WTC11 (cell line): ENCODE measurements at regions not wholly inside any gene's neighbourhood (a gene's known extent, or its start where the extent isn't known, plus 50 kb on each side); places are given as distances from the start of the nearest gene placed in this dataset.

Source experiments
- ATAC-seq: fragments of 200-7000 bp; cut with Tn5 transposase; 2 replicates; pipeline ENCODE4 v1.10.0; 2021; ENCODE audit warnings: mild to moderate bottlenecking, moderate library complexity
- CTCF ChIA-PET: fragments of 300-600 bp; sonication (Branson Sonifier 250); formaldehyde crosslinking; loops from one replicate; lab custom pipeline; 2021; ENCODE audit warnings: antibody characterized with exemption; lab: Charles Lee
- POLR2A ChIA-PET: fragments of 350-600 bp; sonication (Branson Sonifier 250); formaldehyde crosslinking; loops from one replicate; lab custom pipeline; 2021; ENCODE audit warnings: antibody characterized with exemption; lab: Charles Lee
- DNase-seq: peaks from one replicate; pipeline ENCODE4 v3.0.0; 2021; ENCODE audit warnings: low spot score
- H3K27ac Mint-ChIP-seq: 2 replicates; pipeline ENCODE4 v1.8.0; 2021; ENCODE audit warnings: mixed read lengths
- H3K27me3 Mint-ChIP-seq: 2 replicates; pipeline ENCODE4 v1.8.0; 2021; ENCODE audit warnings: low read depth, mild to moderate bottlenecking, moderate library complexity, mixed read lengths
- H3K36me3 Mint-ChIP-seq: 2 replicates; pipeline ENCODE4 v1.8.0; 2021; ENCODE audit warnings: mixed read lengths
- H3K4me1 Mint-ChIP-seq: 2 replicates; pipeline ENCODE4 v1.8.0; 2022; ENCODE audit warnings: mixed read lengths
- H3K4me3 Mint-ChIP-seq: 2 replicates; pipeline ENCODE4 v1.8.0; 2021; ENCODE audit warnings: mild to moderate bottlenecking, moderate library complexity, mixed read lengths
- H3K9me3 Mint-ChIP-seq: 2 replicates; pipeline ENCODE4 v1.8.0; 2021; ENCODE audit warnings: mixed read lengths
- EMX1 ChIP-seq: fragments of 250-450 bp; sonication (Bioruptor Pico); IDR thresholded peaks from 2 replicates; pipeline ENCODE4 v1.8.0; 2021; ENCODE audit warnings: mild to moderate bottlenecking
- FOXP1 ChIP-seq: sonication (generic); formaldehyde crosslinking; IDR thresholded peaks from 2 replicates; pipeline ENCODE4 v1.8.0; 2022; ENCODE audit warnings: missing genetic modification reagents, mild to moderate bottlenecking, moderate library complexity, borderline replicate concordance
- JAZF1 ChIP-seq: fragments of 250-450 bp; sonication (Bioruptor Pico); IDR thresholded peaks from 2 replicates; pipeline ENCODE4 v1.9.0; 2021; ENCODE audit warnings: moderate library complexity, mild to moderate bottlenecking, inconsistent platforms
- MXD4 ChIP-seq: fragments of 250-450 bp; sonication (Bioruptor Pico); IDR thresholded peaks from 2 replicates; pipeline ENCODE4 v1.8.0; 2021; ENCODE audit warnings: mild to moderate bottlenecking, moderate library complexity, borderline replicate concordance
- NFYB ChIP-seq: sonication (generic); formaldehyde crosslinking; conservative IDR thresholded peaks from 2 replicates; pipeline ENCODE4 v1.8.0; 2022; ENCODE audit warnings: low read depth, missing genetic modification reagents
- PRRX2 ChIP-seq: fragments of 250-450 bp; sonication (Bioruptor Pico); IDR thresholded peaks from 2 replicates; pipeline ENCODE4 v1.8.0; 2021; ENCODE audit warnings: mild to moderate bottlenecking
- USF2 ChIP-seq: sonication (generic); formaldehyde crosslinking; IDR thresholded peaks from 2 replicates; pipeline ENCODE4 v1.8.1; 2023; ENCODE audit warnings: mild to moderate bottlenecking, missing genetic modification reagents, moderate library complexity
- ZNF425 ChIP-seq: fragments of 250-450 bp; sonication (Bioruptor Pico); conservative IDR thresholded peaks from 2 replicates; pipeline ENCODE4 v1.9.0; 2021; ENCODE audit warnings: mild to moderate bottlenecking
- ZNF532 ChIP-seq: fragments of 250-450 bp; sonication (Bioruptor Pico); IDR thresholded peaks from 2 replicates; pipeline ENCODE4 v1.9.0; 2021; ENCODE audit warnings: mild to moderate bottlenecking, borderline replicate concordance
- TF ChIP-seq, protein P1 (sequence below): fragments of 250-450 bp; sonication (Bioruptor Pico); IDR thresholded peaks from 2 replicates; pipeline ENCODE4 v1.8.0; 2021; ENCODE audit warnings: mild to moderate bottlenecking
- TF ChIP-seq, protein P2 (sequence below): sonication (generic); formaldehyde crosslinking; IDR thresholded peaks from 2 replicates; pipeline ENCODE4 v1.8.0; 2023; ENCODE audit warnings: mild to moderate bottlenecking, missing genetic modification reagents
- TF ChIP-seq, protein P3 (sequence below): sonication (generic); formaldehyde crosslinking; IDR thresholded peaks from 2 replicates; pipeline ENCODE4 v1.8.0; 2022; ENCODE audit warnings: mild to moderate bottlenecking, missing genetic modification reagents
- TF ChIP-seq, protein P4 (sequence below): sonication (generic); formaldehyde crosslinking; IDR thresholded peaks from 2 replicates; pipeline ENCODE4 v1.8.1; 2022; ENCODE audit warnings: low read depth, missing genetic modification reagents, borderline replicate concordance
- TF ChIP-seq, protein P5 (sequence below): sonication (generic); formaldehyde crosslinking; IDR thresholded peaks from 2 replicates; pipeline ENCODE4 v1.8.1; 2022; ENCODE audit warnings: mild to moderate bottlenecking, moderate library complexity, missing genetic modification reagents

DNA sequence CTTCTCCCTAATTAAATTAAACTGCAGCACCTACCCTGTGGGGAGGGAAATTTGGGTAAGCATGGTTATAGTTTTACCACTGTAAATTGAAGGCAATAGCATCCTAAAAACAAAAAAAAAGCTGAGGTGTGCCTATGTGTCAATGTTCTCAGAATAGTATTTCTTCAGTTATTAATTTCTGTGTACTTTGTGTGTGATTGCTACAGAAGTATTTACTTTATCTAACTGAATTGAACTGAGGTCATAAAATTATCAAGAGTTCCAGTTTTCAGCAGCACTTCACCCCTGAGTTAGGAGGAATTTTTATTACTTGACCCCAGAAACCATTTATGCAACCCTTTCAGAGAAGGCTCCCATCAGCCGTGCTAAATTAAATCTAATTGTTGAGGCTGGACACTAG lies 333.6 kb upstream of the ALCAM start (continued):
- TF ChIP-seq PRRX2 (no peak), MXD4 (CRISPR knock-in tag) (no peak), JAZF1 (CRISPR knock-in tag) (no peak), EMX1 (CRISPR knock-in tag) (no peak)
- TF ChIP-seq, protein P1, sequence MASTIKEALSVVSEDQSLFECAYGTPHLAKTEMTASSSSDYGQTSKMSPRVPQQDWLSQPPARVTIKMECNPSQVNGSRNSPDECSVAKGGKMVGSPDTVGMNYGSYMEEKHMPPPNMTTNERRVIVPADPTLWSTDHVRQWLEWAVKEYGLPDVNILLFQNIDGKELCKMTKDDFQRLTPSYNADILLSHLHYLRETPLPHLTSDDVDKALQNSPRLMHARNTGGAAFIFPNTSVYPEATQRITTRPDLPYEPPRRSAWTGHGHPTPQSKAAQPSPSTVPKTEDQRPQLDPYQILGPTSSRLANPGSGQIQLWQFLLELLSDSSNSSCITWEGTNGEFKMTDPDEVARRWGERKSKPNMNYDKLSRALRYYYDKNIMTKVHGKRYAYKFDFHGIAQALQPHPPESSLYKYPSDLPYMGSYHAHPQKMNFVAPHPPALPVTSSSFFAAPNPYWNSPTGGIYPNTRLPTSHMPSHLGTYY, result no peak
- TF ChIP-seq, protein P2, sequence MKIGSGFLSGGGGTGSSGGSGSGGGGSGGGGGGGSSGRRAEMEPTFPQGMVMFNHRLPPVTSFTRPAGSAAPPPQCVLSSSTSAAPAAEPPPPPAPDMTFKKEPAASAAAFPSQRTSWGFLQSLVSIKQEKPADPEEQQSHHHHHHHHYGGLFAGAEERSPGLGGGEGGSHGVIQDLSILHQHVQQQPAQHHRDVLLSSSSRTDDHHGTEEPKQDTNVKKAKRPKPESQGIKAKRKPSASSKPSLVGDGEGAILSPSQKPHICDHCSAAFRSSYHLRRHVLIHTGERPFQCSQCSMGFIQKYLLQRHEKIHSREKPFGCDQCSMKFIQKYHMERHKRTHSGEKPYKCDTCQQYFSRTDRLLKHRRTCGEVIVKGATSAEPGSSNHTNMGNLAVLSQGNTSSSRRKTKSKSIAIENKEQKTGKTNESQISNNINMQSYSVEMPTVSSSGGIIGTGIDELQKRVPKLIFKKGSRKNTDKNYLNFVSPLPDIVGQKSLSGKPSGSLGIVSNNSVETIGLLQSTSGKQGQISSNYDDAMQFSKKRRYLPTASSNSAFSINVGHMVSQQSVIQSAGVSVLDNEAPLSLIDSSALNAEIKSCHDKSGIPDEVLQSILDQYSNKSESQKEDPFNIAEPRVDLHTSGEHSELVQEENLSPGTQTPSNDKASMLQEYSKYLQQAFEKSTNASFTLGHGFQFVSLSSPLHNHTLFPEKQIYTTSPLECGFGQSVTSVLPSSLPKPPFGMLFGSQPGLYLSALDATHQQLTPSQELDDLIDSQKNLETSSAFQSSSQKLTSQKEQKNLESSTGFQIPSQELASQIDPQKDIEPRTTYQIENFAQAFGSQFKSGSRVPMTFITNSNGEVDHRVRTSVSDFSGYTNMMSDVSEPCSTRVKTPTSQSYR (CRISPR knock-in tag), result no peak
- TF ChIP-seq, all 79 proteins: peak for 0

DNA sequence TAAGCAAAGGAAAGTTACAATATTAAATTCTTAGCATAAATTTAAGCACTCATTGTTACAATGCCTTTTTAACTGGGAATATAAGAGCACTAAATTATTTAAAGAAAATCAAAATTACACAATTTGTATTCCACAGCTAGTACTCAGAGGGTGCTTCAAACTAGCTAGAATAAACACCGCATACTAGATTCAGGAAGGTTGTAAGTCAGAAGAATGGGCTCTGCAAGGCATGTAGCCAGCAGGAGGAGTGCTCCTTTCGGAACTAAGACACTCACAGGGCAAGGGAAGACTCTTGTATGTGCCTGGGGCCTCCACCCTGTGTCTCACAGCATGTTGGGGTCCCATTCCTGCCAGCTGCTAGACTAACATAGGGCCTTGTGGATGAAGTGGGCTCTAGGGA lies 327.7 kb upstream of the ALCAM start:
- no peaks in the 10 kb centered on the region for H3K4me1 Mint-ChIP-seq
- no peaks in the 10 kb centered on the region for H3K36me3 Mint-ChIP-seq
- no peak overlapping the region for H3K27ac Mint-ChIP-seq
- no peak for ATAC-seq
- ChIA-PET CTCF (no interaction called here), POLR2A (no interaction called here)
- no peaks in the 10 kb centered on the region for H3K9me3 Mint-ChIP-seq
- no peaks in the 10 kb centered on the region for H3K27me3 Mint-ChIP-seq
- no peak for DNase-seq
- TF ChIP-seq ZNF425 (CRISPR knock-in tag), result no peak
- TF ChIP-seq, protein P3, sequence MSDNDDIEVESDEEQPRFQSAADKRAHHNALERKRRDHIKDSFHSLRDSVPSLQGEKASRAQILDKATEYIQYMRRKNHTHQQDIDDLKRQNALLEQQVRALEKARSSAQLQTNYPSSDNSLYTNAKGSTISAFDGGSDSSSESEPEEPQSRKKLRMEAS (CRISPR knock-in tag), result no peak
- TF ChIP-seq FOXP1 (CRISPR knock-in tag), result no peak
- TF ChIP-seq USF2 (CRISPR knock-in tag), result no peak
- TF ChIP-seq, protein P4, sequence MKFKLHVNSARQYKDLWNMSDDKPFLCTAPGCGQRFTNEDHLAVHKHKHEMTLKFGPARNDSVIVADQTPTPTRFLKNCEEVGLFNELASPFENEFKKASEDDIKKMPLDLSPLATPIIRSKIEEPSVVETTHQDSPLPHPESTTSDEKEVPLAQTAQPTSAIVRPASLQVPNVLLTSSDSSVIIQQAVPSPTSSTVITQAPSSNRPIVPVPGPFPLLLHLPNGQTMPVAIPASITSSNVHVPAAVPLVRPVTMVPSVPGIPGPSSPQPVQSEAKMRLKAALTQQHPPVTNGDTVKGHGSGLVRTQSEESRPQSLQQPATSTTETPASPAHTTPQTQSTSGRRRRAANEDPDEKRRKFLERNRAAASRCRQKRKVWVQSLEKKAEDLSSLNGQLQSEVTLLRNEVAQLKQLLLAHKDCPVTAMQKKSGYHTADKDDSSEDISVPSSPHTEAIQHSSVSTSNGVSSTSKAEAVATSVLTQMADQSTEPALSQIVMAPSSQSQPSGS, result no peak
- TF ChIP-seq NFYB (CRISPR knock-in tag), result no peak
- TF ChIP-seq ZNF532 (CRISPR knock-in tag), result no peak
- TF ChIP-seq, protein P5, sequence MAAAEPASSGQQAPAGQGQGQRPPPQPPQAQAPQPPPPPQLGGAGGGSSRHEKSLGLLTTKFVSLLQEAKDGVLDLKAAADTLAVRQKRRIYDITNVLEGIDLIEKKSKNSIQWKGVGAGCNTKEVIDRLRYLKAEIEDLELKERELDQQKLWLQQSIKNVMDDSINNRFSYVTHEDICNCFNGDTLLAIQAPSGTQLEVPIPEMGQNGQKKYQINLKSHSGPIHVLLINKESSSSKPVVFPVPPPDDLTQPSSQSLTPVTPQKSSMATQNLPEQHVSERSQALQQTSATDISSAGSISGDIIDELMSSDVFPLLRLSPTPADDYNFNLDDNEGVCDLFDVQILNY (CRISPR knock-in tag), result no peak
- H3K4me3 Mint-ChIP-seq, result no peak overlapping the region
